ENCODE measurements at regions not wholly inside any gene's neighbourhood (a gene's known extent, or its start where the extent isn't known, plus 50 kb on each side); places are given as distances from the start of the nearest gene placed in this dataset.

DNA sequence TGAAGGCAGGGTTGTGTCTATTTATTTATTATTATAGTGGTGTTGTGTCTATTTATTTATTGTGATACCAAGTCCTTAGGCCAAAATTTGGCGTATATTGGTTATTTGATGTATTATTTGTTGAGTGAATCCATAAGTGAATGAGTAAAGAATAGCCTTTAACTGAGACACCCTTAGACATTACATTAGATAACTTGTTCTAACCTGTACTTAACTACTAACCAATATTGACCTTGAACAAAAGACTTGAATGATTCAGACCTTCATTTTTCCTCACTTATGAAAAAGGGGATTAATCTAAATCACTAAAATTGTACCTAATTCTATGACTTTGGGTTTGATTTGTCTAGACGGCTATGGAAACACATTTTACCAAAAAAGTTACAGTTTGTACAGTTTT, 370.5 kb downstream of the JRKL start:
- TF ChIP-seq, protein P1, sequence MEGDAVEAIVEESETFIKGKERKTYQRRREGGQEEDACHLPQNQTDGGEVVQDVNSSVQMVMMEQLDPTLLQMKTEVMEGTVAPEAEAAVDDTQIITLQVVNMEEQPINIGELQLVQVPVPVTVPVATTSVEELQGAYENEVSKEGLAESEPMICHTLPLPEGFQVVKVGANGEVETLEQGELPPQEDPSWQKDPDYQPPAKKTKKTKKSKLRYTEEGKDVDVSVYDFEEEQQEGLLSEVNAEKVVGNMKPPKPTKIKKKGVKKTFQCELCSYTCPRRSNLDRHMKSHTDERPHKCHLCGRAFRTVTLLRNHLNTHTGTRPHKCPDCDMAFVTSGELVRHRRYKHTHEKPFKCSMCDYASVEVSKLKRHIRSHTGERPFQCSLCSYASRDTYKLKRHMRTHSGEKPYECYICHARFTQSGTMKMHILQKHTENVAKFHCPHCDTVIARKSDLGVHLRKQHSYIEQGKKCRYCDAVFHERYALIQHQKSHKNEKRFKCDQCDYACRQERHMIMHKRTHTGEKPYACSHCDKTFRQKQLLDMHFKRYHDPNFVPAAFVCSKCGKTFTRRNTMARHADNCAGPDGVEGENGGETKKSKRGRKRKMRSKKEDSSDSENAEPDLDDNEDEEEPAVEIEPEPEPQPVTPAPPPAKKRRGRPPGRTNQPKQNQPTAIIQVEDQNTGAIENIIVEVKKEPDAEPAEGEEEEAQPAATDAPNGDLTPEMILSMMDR (IDR thresholded peaks at IDR 0.05 in 2 of 3, conservative IDR thresholded peaks at IDR 0.05 in 1 of 3; ENCODE audit: insufficient read depth in 2 of 3, low read depth in 1 of 3, low read length in 3 of 3), result no peak
- TF ChIP-seq SNAPC5 (CRISPR knock-in tag; IDR thresholded peaks at IDR 0.05), result no peak
- TF ChIP-seq, protein P2, sequence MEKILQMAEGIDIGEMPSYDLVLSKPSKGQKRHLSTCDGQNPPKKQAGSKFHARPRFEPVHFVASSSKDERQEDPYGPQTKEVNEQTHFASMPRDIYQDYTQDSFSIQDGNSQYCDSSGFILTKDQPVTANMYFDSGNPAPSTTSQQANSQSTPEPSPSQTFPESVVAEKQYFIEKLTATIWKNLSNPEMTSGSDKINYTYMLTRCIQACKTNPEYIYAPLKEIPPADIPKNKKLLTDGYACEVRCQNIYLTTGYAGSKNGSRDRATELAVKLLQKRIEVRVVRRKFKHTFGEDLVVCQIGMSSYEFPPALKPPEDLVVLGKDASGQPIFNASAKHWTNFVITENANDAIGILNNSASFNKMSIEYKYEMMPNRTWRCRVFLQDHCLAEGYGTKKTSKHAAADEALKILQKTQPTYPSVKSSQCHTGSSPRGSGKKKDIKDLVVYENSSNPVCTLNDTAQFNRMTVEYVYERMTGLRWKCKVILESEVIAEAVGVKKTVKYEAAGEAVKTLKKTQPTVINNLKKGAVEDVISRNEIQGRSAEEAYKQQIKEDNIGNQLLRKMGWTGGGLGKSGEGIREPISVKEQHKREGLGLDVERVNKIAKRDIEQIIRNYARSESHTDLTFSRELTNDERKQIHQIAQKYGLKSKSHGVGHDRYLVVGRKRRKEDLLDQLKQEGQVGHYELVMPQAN (IDR thresholded peaks at IDR 0.05; ENCODE audit: borderline replicate concordance), result no peak
- no peak for TF ChIP-seq EP300 (IDR thresholded peaks at IDR 0.05; ENCODE audit: low read length)
- TF ChIP-seq KAT8 (IDR thresholded peaks at IDR 0.05; ENCODE audit: low read depth), result no peak
- TF ChIP-seq BACH1 (tag; IDR thresholded peaks at IDR 0.05), result no peak
- no peak for TF ChIP-seq NRF1 (conservative IDR thresholded peaks at IDR 0.05 in 1 of 2, IDR thresholded peaks at IDR 0.05 in 1 of 2)
- no peak for TF ChIP-seq EZH2 (IDR thresholded peaks at IDR 0.05; ENCODE audit: borderline replicate concordance, low read depth, low read length)
- TF ChIP-seq ZNF589 (CRISPR knock-in tag; IDR thresholded peaks at IDR 0.05; ENCODE audit: low read depth), result no peak
- TF ChIP-seq RAD21 (CRISPR knock-in tag; conservative IDR thresholded peaks at IDR 0.05 in 1 of 2, IDR thresholded peaks at IDR 0.05 in 1 of 2), result no peak

Data from K562 (cell line).